ENCODE measurements at regions not wholly inside any gene's neighbourhood (a gene's known extent, or its start where the extent isn't known, plus 50 kb on each side); places are given as distances from the start of the nearest gene placed in this dataset.

- Mint-ChIP-seq H3K36me3 (ENCODE audit: insufficient read depth, unreplicated experiment) (peaks cover 19% of the 10 kb centered on the region), H3K4me3 (ENCODE audit: low read depth, unreplicated experiment) (no peak overlapping the region), H3K9me3 (ENCODE audit: low read depth, unreplicated experiment) (no peaks in the 10 kb centered on the region), H3K27me3 (ENCODE audit: unreplicated experiment) (no peaks in the 10 kb centered on the region), H3K4me1 (ENCODE audit: low read depth, unreplicated experiment) (peaks cover 60% of the 10 kb centered on the region), H3K27ac (ENCODE audit: unreplicated experiment) (no peak overlapping the region)
- CTCF ChIA-PET, result interaction anchor here (0.6 to 1.5 kb wide), 7 partner anchors 9 to 1087 kb away, joined by 3 to 6 read pairs (median 6); no protein-coding TSS in a partner anchor
- intact Hi-C loops (cut with micrococcal nuclease; ENCODE audit: unreplicated experiment), result no loop called here
- DNase-seq, result no peak
- no peak for TF ChIP-seq CTCF (IDR thresholded peaks at IDR 0.05; ENCODE audit: unreplicated experiment)
- BruUV-seq (replicated peaks), result no TSS peak
These were observed 147.9 kb downstream of the SOX4 start for GRCh38 chr6:21741221-21742109.

GRCh38 chr6:21742238-21742660 lies 148.7 kb downstream of the SOX4 start:
- peak; percentile 55 for DNase-seq
- Mint-ChIP-seq H3K36me3 (ENCODE audit: insufficient read depth, unreplicated experiment) (peaks cover 19% of the 10 kb centered on the region), H3K9me3 (ENCODE audit: low read depth, unreplicated experiment) (no peaks in the 10 kb centered on the region), H3K4me1 (ENCODE audit: low read depth, unreplicated experiment) (peaks cover 58% of the 10 kb centered on the region), H3K27ac (ENCODE audit: unreplicated experiment) (no peak overlapping the region), H3K27me3 (ENCODE audit: unreplicated experiment) (no peaks in the 10 kb centered on the region), H3K4me3 (ENCODE audit: low read depth, unreplicated experiment) (no peak overlapping the region)
- CTCF ChIA-PET, result interaction anchor here (0.6 to 1.5 kb wide), 6 partner anchors 10 to 1084 kb away, joined by 3 to 6 read pairs (median 5); no protein-coding TSS in a partner anchor
- BruUV-seq (replicated peaks), result no TSS peak
- no peak for TF ChIP-seq CTCF (IDR thresholded peaks at IDR 0.05; ENCODE audit: unreplicated experiment)
- intact Hi-C loops (cut with micrococcal nuclease; ENCODE audit: unreplicated experiment), result no loop called here

GRCh38 chr6:21744331-21744730 lies 150.8 kb downstream of the SOX4 start:
- H3K9me3 Mint-ChIP-seq (ENCODE audit: low read depth, unreplicated experiment), result no peaks in the 10 kb centered on the region
- no peak overlapping the region for H3K4me3 Mint-ChIP-seq (ENCODE audit: low read depth, unreplicated experiment)
- no peak for TF ChIP-seq CTCF (IDR thresholded peaks at IDR 0.05; ENCODE audit: unreplicated experiment)
- H3K36me3 Mint-ChIP-seq (ENCODE audit: insufficient read depth, unreplicated experiment), result peaks cover 6% of the 10 kb centered on the region
- peaks cover 55% of the 10 kb centered on the region for H3K4me1 Mint-ChIP-seq (ENCODE audit: low read depth, unreplicated experiment)
- no peak overlapping the region for H3K27ac Mint-ChIP-seq (ENCODE audit: unreplicated experiment)
- DNase-seq, result no peak
- intact Hi-C loops (cut with micrococcal nuclease; ENCODE audit: unreplicated experiment), result no loop called here
- no peaks in the 10 kb centered on the region for H3K27me3 Mint-ChIP-seq (ENCODE audit: unreplicated experiment)
- CTCF ChIA-PET, result interaction anchor here (1.2 kb wide), 1 partner anchor 9 kb away, joined by 4 read pairs; no protein-coding TSS in a partner anchor
- BruUV-seq (replicated peaks), result no TSS peak

GRCh38 chr6:21745543-21746337 lies 152.2 kb downstream of the SOX4 start:
- Mint-ChIP-seq H3K9me3 (ENCODE audit: low read depth, unreplicated experiment) (no peaks in the 10 kb centered on the region), H3K36me3 (ENCODE audit: insufficient read depth, unreplicated experiment) (no peaks in the 10 kb centered on the region), H3K27ac (ENCODE audit: unreplicated experiment) (no peak overlapping the region), H3K27me3 (ENCODE audit: unreplicated experiment) (no peaks in the 10 kb centered on the region), H3K4me3 (ENCODE audit: low read depth, unreplicated experiment) (no peak overlapping the region), H3K4me1 (ENCODE audit: low read depth, unreplicated experiment) (peaks cover 54% of the 10 kb centered on the region)
- no TSS peak for BruUV-seq (replicated peaks)
- intact Hi-C loops (cut with micrococcal nuclease; ENCODE audit: unreplicated experiment), result no loop called here
- no peak for TF ChIP-seq CTCF (IDR thresholded peaks at IDR 0.05; ENCODE audit: unreplicated experiment)
- CTCF ChIA-PET, result interaction anchor here (0.7 kb wide), 1 partner anchor 118 kb away, joined by 7 read pairs; no protein-coding TSS in a partner anchor
- no peak for DNase-seq

Data from Calu3 (cell line).